ENCODE measurements at regions not wholly inside any gene's neighbourhood (a gene's known extent, or its start where the extent isn't known, plus 50 kb on each side); places are given as distances from the start of the nearest gene placed in this dataset.

GRCh38 chr9:13873203-13873602, 440.7 kb downstream of the NFIB start:
- FAIRE-seq (no peak), DNase-seq (ENCODE audit: low spot score) (no peak), ATAC-seq (no peak)
- no peak overlapping the region for H2AFZ ChIP-seq (ENCODE audit: low read length)
- intact Hi-C loops (cut with micrococcal nuclease; ENCODE audit: unreplicated experiment): no loop called here
- H3K9me3 ChIP-seq (ENCODE audit: low read length): no peaks in the 10 kb centered on the region
- no peaks in the 10 kb centered on the region for H4K20me1 ChIP-seq (ENCODE audit: insufficient read depth, low read length)
- no peak overlapping the region for H3K9ac ChIP-seq (ENCODE audit: insufficient read depth, low read depth, low read length)
- H3K36me3 ChIP-seq (replicated peaks in 1 of 2; ENCODE audit: control insufficient read depth in 1 of 2, insufficient read depth in 2 of 2, low read length in 2 of 2): no peaks in the 10 kb centered on the region
- no peaks in the 10 kb centered on the region for H3K27me3 ChIP-seq (ENCODE audit: control insufficient read depth in 1 of 2, insufficient read depth in 2 of 2, low read length in 2 of 2)
- no peaks in the 10 kb centered on the region for H3K79me2 ChIP-seq (ENCODE audit: insufficient read depth, low read length)
- ChIA-PET CTCF (ENCODE audit: low intra/inter-chr PET ratio, low total read pairs) (no interaction called here), POLR2A (no interaction called here)
- no TSS peak for BruUV-seq (replicated peaks)
- TF ChIP-seq ZNF644 (CRISPR knock-in tag; IDR thresholded peaks at IDR 0.05; ENCODE audit: low read depth): no peak
- no peak for TF ChIP-seq ZNF17 (CRISPR knock-in tag; IDR thresholded peaks at IDR 0.05)
- TF ChIP-seq POLR2A (IDR thresholded peaks at IDR 0.05; ENCODE audit: insufficient read depth in 1 of 2, low read depth in 2 of 2, low read length in 2 of 2): no peak
- TF ChIP-seq ZNF777 (CRISPR knock-in tag; IDR thresholded peaks at IDR 0.05): no peak
- no peak for TF ChIP-seq ELF3 (CRISPR knock-in tag; IDR thresholded peaks at IDR 0.05)
- no peak for TF ChIP-seq ZNF34 (CRISPR knock-in tag; IDR thresholded peaks at IDR 0.05; ENCODE audit: borderline replicate concordance)
- TF ChIP-seq SIN3A (IDR thresholded peaks at IDR 0.05; ENCODE audit: borderline replicate concordance, low read depth, low read length): no peak
- TF ChIP-seq ZNF556 (CRISPR knock-in tag; IDR thresholded peaks at IDR 0.05; ENCODE audit: borderline replicate concordance): no peak
- TF ChIP-seq ETS1 (CRISPR knock-in tag; IDR thresholded peaks at IDR 0.05): no peak
- TF ChIP-seq ZNF670 (CRISPR knock-in tag; IDR thresholded peaks at IDR 0.05; ENCODE audit: borderline replicate concordance): no peak
- TF ChIP-seq ZNF616 (CRISPR knock-in tag; IDR thresholded peaks at IDR 0.05; ENCODE audit: low read depth): no peak
- TF ChIP-seq CEBPZ (IDR thresholded peaks at IDR 0.05; ENCODE audit: low read length): no peak
- no peak for TF ChIP-seq CREB1 (IDR thresholded peaks at IDR 0.05)
- TF ChIP-seq CREB1 (CRISPR knock-in tag; IDR thresholded peaks at IDR 0.05): no peak
- TF ChIP-seq NFRKB (IDR thresholded peaks at IDR 0.05): no peak
- TF ChIP-seq PITX1 (CRISPR knock-in tag; IDR thresholded peaks at IDR 0.05): no peak
- H3K27ac ChIP-seq (ENCODE audit: extremely low read length, insufficient read depth, low read length): no peak overlapping the region
- no peak overlapping the region for H3K4me2 ChIP-seq (ENCODE audit: low read depth, low read length)
- H3K4me1 ChIP-seq (ENCODE audit: insufficient read depth, low read length): no peaks in the 10 kb centered on the region
- in situ Hi-C loops (cut with HindIII; ENCODE audit: extremely low pct_ligation_motif_present, low pct_unique_long_range_greater_than_20kb): no loop called here
- H3K4me3 ChIP-seq (replicated peaks in 1 of 3; ENCODE audit: insufficient read depth in 1 of 3, low read depth in 2 of 3, low read length in 3 of 3): no peak overlapping the region
- WGBS (ENCODE audit: low lambda C conversion rate): 42% methylated on average over 3 of the region's 3 CpGs
